H1 (cell line): ENCODE measurements at regions not wholly inside any gene's neighbourhood (a gene's known extent, or its start where the extent isn't known, plus 50 kb on each side); places are given as distances from the start of the nearest gene placed in this dataset.

Source experiments
- CTCF ChIA-PET: fragments of 300-600 bp; sonication (Branson Sonifier 250); formaldehyde crosslinking; loops from one replicate; lab custom pipeline; 2021; ENCODE audit not compliant: partially characterized antibody; lab: Charles Lee
- POLR2A ChIA-PET: fragments of 300-600 bp; sonication (Branson Sonifier 250); formaldehyde crosslinking; loops from one replicate; lab custom pipeline; 2021; ENCODE audit warnings: inconsistent platforms; ENCODE audit not compliant: partially characterized antibody; lab: Charles Lee
- DNase-seq, 2 experiments: peaks; one replicate each; pipeline versions ENCODE4 v3.0.0 to v3.0.0-alpha.2; 2010 to 2022; ENCODE audit warnings: low spot score in 2 of 2, low read depth in 1 of 2, mixed read lengths in 1 of 2
- FAIRE-seq: peaks from 2 replicates; lab custom pipeline; 2011; peaks lifted over from hg19 to GRCh38; lab: Jason Lieb, UNC
- H2AFZ ChIP-seq: 2 replicates; pipeline ENCODE4 v1.8.1; 2012; ENCODE audit warnings: low read length, inconsistent platforms
- H2AK5ac ChIP-seq: 2 replicates; pipeline ENCODE4 v1.6.1; 2013; ENCODE audit warnings: low read depth, low read length
- H2BK120ac ChIP-seq: replicated peaks from 2 replicates; pipeline ENCODE3; 2013; ENCODE audit warnings: low read depth, low read length, inconsistent platforms
- H2BK12ac ChIP-seq: 2 replicates; pipeline ENCODE4 v1.6.1; 2013; ENCODE audit warnings: low read depth, low read length
- H2BK15ac ChIP-seq: 2 replicates; pipeline ENCODE4 v1.6.1; 2013; ENCODE audit warnings: low read length
- H2BK20ac ChIP-seq: 2 replicates; pipeline ENCODE4 v1.6.1; 2013; ENCODE audit warnings: low read length
- H2BK5ac ChIP-seq: 2 replicates; pipeline ENCODE4 v1.6.1; 2013; ENCODE audit warnings: low read depth, low read length
- H3K14ac ChIP-seq: 2 replicates; pipeline ENCODE4 v1.6.1; 2013; ENCODE audit warnings: inconsistent platforms; ENCODE audit not compliant: insufficient read length
- H3K18ac ChIP-seq: 2 replicates; pipeline ENCODE4 v1.6.1; 2013; ENCODE audit warnings: low read length; ENCODE audit errors: extremely low read depth
- H3K23ac ChIP-seq: 2 replicates; pipeline ENCODE4 v1.6.1; 2013; ENCODE audit warnings: inconsistent platforms; ENCODE audit not compliant: insufficient read length
- H3K23me2 ChIP-seq: 2 replicates; pipeline ENCODE4 v1.6.1; 2013; ENCODE audit warnings: low read depth, low read length
- H3K27ac ChIP-seq: 2 replicates; pipeline ENCODE4 v1.6.1; 2011; ENCODE audit warnings: low read depth, low read length, inconsistent platforms
- H3K27me3 ChIP-seq, 4 experiments: replicated peaks in 1 of 4; 1 replicate in 1 of 4; 2 replicates in 3 of 4; pipeline versions ENCODE4 v1.6.1 to v1.8.1; 2011 to 2013; ENCODE audit warnings: low read length in 3 of 4, mild to moderate bottlenecking in 3 of 4, inconsistent platforms in 2 of 4, mixed read lengths in 2 of 4, moderate library complexity in 1 of 4; ENCODE audit not compliant: control insufficient read depth in 3 of 4, insufficient read depth in 3 of 4; ENCODE audit errors: extremely low read depth in 1 of 4
- H3K36me3 ChIP-seq, 4 experiments: 2 replicates each; pipeline versions ENCODE4 v1.6.1 to v1.8.1; 2011 to 2013; ENCODE audit warnings: mild to moderate bottlenecking in 4 of 4, low read length in 3 of 4, moderate library complexity in 2 of 4, control low read depth in 1 of 4, inconsistent platforms in 1 of 4; ENCODE audit not compliant: insufficient read depth in 4 of 4, control insufficient read depth in 2 of 4
- H3K4ac ChIP-seq: replicated peaks from 2 replicates; pipeline ENCODE3; 2013; ENCODE audit warnings: low read length, low read depth, mixed read lengths, inconsistent platforms; ENCODE audit not compliant: insufficient read length
- H3K4me1 ChIP-seq, 4 experiments: replicated peaks in 1 of 4; 1 replicate in 1 of 4; 2 replicates in 3 of 4; pipeline versions ENCODE4 v1.6.1 to v1.8.1; 2011 to 2013; ENCODE audit warnings: low read length in 3 of 4, inconsistent platforms in 2 of 4, mixed read lengths in 1 of 4; ENCODE audit not compliant: insufficient read depth in 4 of 4, control insufficient read depth in 3 of 4
- H3K4me2 ChIP-seq, 2 experiments: 2 replicates each; pipeline versions ENCODE4 v1.6.1 to v1.8.1; 2011 to 2013; ENCODE audit warnings: low read depth in 2 of 2, low read length in 2 of 2, control low read depth in 1 of 2, inconsistent platforms in 1 of 2, mild to moderate bottlenecking in 1 of 2; ENCODE audit not compliant: insufficient read depth in 1 of 2
- H3K4me3 ChIP-seq, 4 experiments: fragments of 200-600, 300-600 bp in 1 of 4; sonication (generic), shearing (Covaris generic), sonication (Bioruptor Twin) in 1 of 4; 2 replicates each; pipeline versions ENCODE4 v1.5.1 to v1.8.1; 2011 to 2016; ENCODE audit warnings: low read length in 4 of 4, low read depth in 3 of 4, control low read depth in 2 of 4, inconsistent platforms in 2 of 4, mild to moderate bottlenecking in 2 of 4, mixed read lengths in 1 of 4, moderate library complexity in 1 of 4; ENCODE audit not compliant: insufficient read depth in 2 of 4; ENCODE audit errors: extremely low read depth in 1 of 4
- H3K56ac ChIP-seq: replicated peaks from 2 replicates; pipeline ENCODE3; 2013; ENCODE audit warnings: low read depth, mild to moderate bottlenecking, mixed read lengths, low read length, inconsistent platforms; ENCODE audit not compliant: insufficient read length
- H3K79me1 ChIP-seq: 2 replicates; pipeline ENCODE4 v1.6.1; 2013; ENCODE audit warnings: low read depth, low read length, control low read depth
- H3K79me2 ChIP-seq, 2 experiments: 2 replicates each; pipeline versions ENCODE4 v1.6.1 to v1.8.1; 2012 to 2013; ENCODE audit warnings: low read length in 2 of 2, mild to moderate bottlenecking in 2 of 2, inconsistent platforms in 1 of 2; ENCODE audit not compliant: insufficient read depth in 2 of 2, control insufficient read depth in 1 of 2
- H3K9ac ChIP-seq, 4 experiments: replicated peaks in 1 of 4; 1 replicate in 1 of 4; 2 replicates in 3 of 4; pipeline versions ENCODE4 v1.6.1 to v1.8.1; 2011 to 2013; ENCODE audit warnings: low read depth in 3 of 4, low read length in 3 of 4, control low read depth in 2 of 4, mild to moderate bottlenecking in 2 of 4, moderate library complexity in 2 of 4, inconsistent platforms in 1 of 4; ENCODE audit errors: extremely low read depth in 1 of 4
- H3K9me3 ChIP-seq, 2 experiments: 2 replicates each; pipeline versions ENCODE4 v1.6.1 to v1.8.1; 2012 to 2013; ENCODE audit warnings: mild to moderate bottlenecking in 2 of 2, moderate library complexity in 2 of 2, control low read depth in 1 of 2, inconsistent platforms in 1 of 2, low read depth in 1 of 2, low read length in 1 of 2, mixed read lengths in 1 of 2; ENCODE audit not compliant: insufficient read depth in 2 of 2
- H4K20me1 ChIP-seq, 2 experiments: replicated peaks in 1 of 2; 2 replicates each; pipeline versions ENCODE3 to v1.8.1; 2011 to 2013; ENCODE audit warnings: inconsistent platforms in 2 of 2, low read length in 2 of 2, mild to moderate bottlenecking in 1 of 2; ENCODE audit not compliant: insufficient read depth in 2 of 2, control insufficient read depth in 1 of 2
- H4K5ac ChIP-seq: 2 replicates; pipeline ENCODE4 v1.6.1; 2013; ENCODE audit warnings: low read length, low read depth, mixed read lengths, inconsistent platforms; ENCODE audit not compliant: insufficient read length
- H4K8ac ChIP-seq: 2 replicates; pipeline ENCODE4 v1.8.0; 2013; ENCODE audit warnings: mild to moderate bottlenecking, moderate library complexity, low read length, inconsistent platforms; ENCODE audit not compliant: insufficient read depth; ENCODE audit errors: extremely low read depth
- H4K91ac ChIP-seq: replicated peaks from 2 replicates; pipeline ENCODE3; 2013; ENCODE audit warnings: low read length, mixed read lengths, inconsistent platforms; ENCODE audit not compliant: insufficient read length
- ATF2 ChIP-seq: IDR thresholded peaks from 2 replicates; pipeline ENCODE4 v1.6.1; 2012; ENCODE audit warnings: low read length, inconsistent platforms
- CTCF ChIP-seq, 3 experiments: IDR thresholded peaks; 1 replicate in 2 of 3; 2 replicates in 1 of 3; pipeline versions ENCODE4 v1.5.1 to v1.6.1; 2011; ENCODE audit warnings: low read length in 3 of 3, mild to moderate bottlenecking in 3 of 3, inconsistent platforms in 2 of 3, low read depth in 1 of 3, moderate library complexity in 1 of 3; ENCODE audit not compliant: insufficient read depth in 1 of 3; ENCODE audit errors: control extremely low read depth in 1 of 3
- EZH2 ChIP-seq: fragments of 200-600 bp; sonication (generic); IDR thresholded peaks from 2 replicates; pipeline ENCODE4 v1.7.1; 2012; ENCODE audit warnings: low read depth, mild to moderate bottlenecking, moderate library complexity, low read length, inconsistent platforms; ENCODE audit not compliant: severe bottlenecking
- JUND ChIP-seq: IDR thresholded peaks from 2 replicates; pipeline ENCODE4 v1.6.1; 2011; ENCODE audit warnings: mild to moderate bottlenecking, improper control_type of control experiment, low read length
- NANOG ChIP-seq: IDR thresholded peaks from 2 replicates; pipeline ENCODE4 v1.6.1; 2011; ENCODE audit warnings: low read length, low read depth, mild to moderate bottlenecking, inconsistent platforms; ENCODE audit not compliant: insufficient read depth, poor library complexity, severe bottlenecking
- POLR2A ChIP-seq, 2 experiments: IDR thresholded peaks; 1 replicate in 1 of 2; 2 replicates in 1 of 2; pipeline ENCODE4 v1.6.1; 2011; ENCODE audit warnings: low read depth in 2 of 2, low read length in 2 of 2, mild to moderate bottlenecking in 2 of 2; ENCODE audit errors: control extremely low read depth in 1 of 2
- SP1 ChIP-seq: IDR thresholded peaks from 2 replicates; pipeline ENCODE4 v1.6.1; 2011; ENCODE audit warnings: low read depth, low read length
- SP4 ChIP-seq: IDR thresholded peaks from 2 replicates; pipeline ENCODE4 v1.6.1; 2012; ENCODE audit warnings: low read length, inconsistent platforms
- TAF1 ChIP-seq: IDR thresholded peaks from 2 replicates; pipeline ENCODE4 v1.6.1; 2011; ENCODE audit warnings: mild to moderate bottlenecking, low read depth, low read length
- TCF12 ChIP-seq: IDR thresholded peaks from 2 replicates; pipeline ENCODE4 v1.6.1; 2011; ENCODE audit warnings: low read depth, mild to moderate bottlenecking, low read length
- TEAD4 ChIP-seq: IDR thresholded peaks from 2 replicates; pipeline ENCODE4 v1.6.1; 2012; ENCODE audit warnings: low read depth, low read length, inconsistent platforms, mixed read lengths
- WGBS, 2 experiments: shearing (Covaris generic) in 1 of 2; methylation state at CpG; one replicate each; pipeline versions ENCODE4 v1.1.6 to v1.1.7; 2013 to 2015; ENCODE audit warnings: low lambda C conversion rate in 2 of 2, mixed read lengths in 2 of 2, inconsistent platforms in 1 of 2, low coverage in 1 of 2, missing lambda C conversion rate in 1 of 2; ENCODE audit not compliant: insufficient replicate concordance in 2 of 2, insufficient coverage in 1 of 2, insufficient read length in 1 of 2; ENCODE audit errors: extremely low coverage in 1 of 2, missing lambda C conversion rate in 1 of 2; 5-methylcytosine and 5-hydroxymethylcytosine counted together

GRCh38 chr12:24066865-24067264 lies 117.4 kb upstream of the SOX5 start:
- no peaks in the 10 kb centered on the region for H3K9me3 ChIP-seq
- H3K79me2 ChIP-seq = no peaks in the 10 kb centered on the region
- H2BK5ac ChIP-seq = no peak overlapping the region
- no peak overlapping the region for H2AK5ac ChIP-seq
- no peak overlapping the region for H4K91ac ChIP-seq
- H4K5ac ChIP-seq = no peak overlapping the region
- no peak overlapping the region for H2BK20ac ChIP-seq
- ChIA-PET CTCF (interaction anchor here (1.1 kb wide), 1 partner anchor 1945 kb away, joined by 3 read pairs; no protein-coding TSS in a partner anchor), POLR2A (no interaction called here)
- no peaks in the 10 kb centered on the region for H3K36me3 ChIP-seq
- no peak overlapping the region for H3K18ac ChIP-seq
- 98% methylated on average over 2 of the region's 2 CpGs; no CpG with 5 or more reads in 1 of the 2 experiments for WGBS, 2 experiments
- H2BK120ac ChIP-seq = no peak overlapping the region
- H3K27me3 ChIP-seq = no peaks in the 10 kb centered on the region
- H3K27ac ChIP-seq = no peak overlapping the region
- no peak overlapping the region for H3K14ac ChIP-seq
- H3K79me1 ChIP-seq = no peaks in the 10 kb centered on the region
- no peaks in the 10 kb centered on the region for H3K4me1 ChIP-seq
- FAIRE-seq = no peak
- no peak overlapping the region for H3K9ac ChIP-seq
- H2BK15ac ChIP-seq = no peak overlapping the region
- no peak overlapping the region for H3K4me2 ChIP-seq
- no peak overlapping the region for H2BK12ac ChIP-seq
- 0 out of 2 replicates have a peak overlapping the region, but pooled peaks have one; percentile 27 for H2AFZ ChIP-seq
- H4K20me1 ChIP-seq = no peaks in the 10 kb centered on the region
- DNase-seq = no peak
- H3K23ac ChIP-seq = no peak overlapping the region
- H3K56ac ChIP-seq = no peak overlapping the region
- no peaks in the 10 kb centered on the region for H3K23me2 ChIP-seq
- H3K4me3 ChIP-seq = no peak overlapping the region
- H3K4ac ChIP-seq = no peak overlapping the region
- H4K8ac ChIP-seq = no peak overlapping the region
- TF ChIP-seq JUND (no peak), SP4 (no peak), TEAD4 (no peak), EZH2 (no peak), TCF12 (no peak), ATF2 (no peak), POLR2A (IDR thresholded peaks at IDR 0.05; ENCODE audit: control extremely low read depth in 1 of 2, low read depth in 2 of 2, low read length in 2 of 2) (no peak), CTCF (IDR thresholded peaks at IDR 0.05; ENCODE audit: control extremely low read depth in 1 of 3, insufficient read depth in 1 of 3, low read depth in 1 of 3, low read length in 3 of 3) (no peak), SP1 (no peak), NANOG (no peak), TAF1 (no peak)
